PC-9 (cell line): ENCODE measurements at regions not wholly inside any gene's neighbourhood (a gene's known extent, or its start where the extent isn't known, plus 50 kb on each side); places are given as distances from the start of the nearest gene placed in this dataset.

Source experiments
- BruUV-seq: library from RNA; stranded (reverse); fragments of 400-500 nt; replicated peaks from 2 replicates; lab custom pipeline; 2021; lab: Mats Ljungman, UMichigan
- CTCF ChIA-PET: fragments of 300-600 bp; sonication (Branson Sonifier 250); formaldehyde crosslinking; loops from one replicate; lab custom pipeline; 2022; ENCODE audit warnings: antibody characterized with exemption; lab: Charles Lee
- POLR2A ChIA-PET: fragments of 300-600 bp; sonication (Branson Sonifier 250); formaldehyde crosslinking; loops from one replicate; lab custom pipeline; 2022; ENCODE audit warnings: antibody characterized with exemption; ENCODE audit not compliant: unreplicated experiment; lab: Charles Lee
- DNase-seq, 2 experiments: peaks; one replicate each; pipeline versions ENCODE4 v3.0.0 to v3.0.0-alpha.2; 2015 to 2022; ENCODE audit warnings: mixed read lengths in 1 of 2
- H2AFZ ChIP-seq: fragments of 200-600 bp; sonication (generic); 2 replicates; pipeline ENCODE4 v1.8.1; 2017; ENCODE audit warnings: antibody characterized with exemption
- H3F3A ChIP-seq: fragments of 200-600 bp; sonication (generic); 2 replicates; pipeline ENCODE4 v1.8.1; 2017; ENCODE audit warnings: antibody characterized with exemption, mild to moderate bottlenecking, low read depth; ENCODE audit not compliant: insufficient read depth
- H3K27ac ChIP-seq: fragments of 200-600 bp; sonication (generic); 2 replicates; pipeline ENCODE4 v1.6.1; 2016; ENCODE audit warnings: mixed run types
- H3K27me3 ChIP-seq: fragments of 200-600 bp; sonication (generic); 2 replicates; pipeline ENCODE4 v1.6.1; 2016; ENCODE audit warnings: low read depth, mixed run types; ENCODE audit not compliant: insufficient read depth
- H3K36me3 ChIP-seq: fragments of 200-600 bp; sonication (generic); 2 replicates; pipeline ENCODE4 v1.6.1; 2016; ENCODE audit warnings: low read depth, mixed run types
- H3K4me1 ChIP-seq: fragments of 200-600 bp; sonication (generic); replicated peaks from 2 replicates; pipeline ENCODE4 v1.6.1; 2016; ENCODE audit warnings: mixed run types; ENCODE audit not compliant: insufficient read depth
- H3K4me2 ChIP-seq: fragments of 200-600 bp; sonication (generic); 2 replicates; pipeline ENCODE4 v1.6.1; 2017; ENCODE audit warnings: mixed run types
- H3K4me3 ChIP-seq: fragments of 200-600 bp; sonication (generic); 2 replicates; pipeline ENCODE4 v1.6.1; 2016; ENCODE audit warnings: mixed run types
- H3K79me2 ChIP-seq: fragments of 200-600 bp; sonication (generic); 2 replicates; pipeline ENCODE4 v1.6.1; 2017; ENCODE audit warnings: low read depth, mixed run types
- H3K9me2 ChIP-seq: fragments of 200-600 bp; sonication (generic); 2 replicates; pipeline ENCODE4 v1.8.1; 2017; ENCODE audit warnings: mild to moderate bottlenecking; ENCODE audit not compliant: insufficient read depth
- H3K9me3 ChIP-seq: fragments of 200-600 bp; sonication (generic); 2 replicates; pipeline ENCODE4 v1.8.1; 2016; ENCODE audit warnings: low read depth; ENCODE audit not compliant: insufficient read depth
- H4K20me1 ChIP-seq: fragments of 200-600 bp; sonication (generic); 2 replicates; pipeline ENCODE4 v1.8.1; 2017; ENCODE audit not compliant: insufficient read depth
- EZH2 ChIP-seq: fragments of 200-600 bp; sonication (generic); IDR thresholded peaks from 2 replicates; pipeline ENCODE4 v1.8.0; 2017; ENCODE audit warnings: antibody characterized with exemption, low read depth
- intact Hi-C: fragments of 100-400 bp; cut with micrococcal nuclease; formaldehyde crosslinking; loops from one replicate; pipeline ENCODE4 v1.10.0; 2022; ENCODE audit not compliant: unreplicated experiment
- TF ChIP-seq, protein P1 (sequence below): fragments of 200-600 bp; sonication (generic); conservative IDR thresholded peaks from 2 replicates; pipeline ENCODE4 v1.6.1; 2017; ENCODE audit warnings: mixed run types, antibody characterized with exemption, mild to moderate bottlenecking, moderate library complexity

DNA sequence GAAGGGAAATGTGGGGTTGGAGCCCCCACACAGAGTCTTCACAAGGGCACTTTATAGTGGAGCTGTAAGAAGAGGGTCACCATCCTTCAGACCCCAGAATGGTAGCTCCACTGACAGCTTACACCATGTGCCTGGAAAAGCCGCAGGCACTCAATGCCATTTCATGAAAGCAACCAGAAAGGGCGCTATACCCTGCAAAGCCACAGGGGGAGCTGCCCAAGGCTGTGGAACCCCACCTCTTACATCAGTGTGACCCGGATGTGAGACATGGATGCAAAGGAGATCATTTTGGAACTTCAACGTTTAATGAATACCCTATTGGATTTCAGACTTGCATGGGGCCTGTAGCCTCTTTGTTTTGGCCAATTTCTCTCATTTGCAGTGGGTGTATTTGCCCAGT lies 694.7 kb downstream of the CBLN2 start:
- H2AFZ ChIP-seq: no peak overlapping the region
- H3K9me2 ChIP-seq: no peaks in the 10 kb centered on the region
- peaks cover 3% of the 10 kb centered on the region; the same call in 1 of the 2 replicates for H3K9me3 ChIP-seq
- POLR2A ChIA-PET: no interaction called here
- no peak overlapping the region for H3K4me2 ChIP-seq
- no peak overlapping the region for H3K4me3 ChIP-seq
- H3K27me3 ChIP-seq: no peaks in the 10 kb centered on the region
- no peak overlapping the region for H3K27ac ChIP-seq
- H3K4me1 ChIP-seq: no peaks in the 10 kb centered on the region
- no peaks in the 10 kb centered on the region for H3F3A ChIP-seq
- intact Hi-C loops: no loop called here
- TF ChIP-seq EZH2: no peak
- TF ChIP-seq, protein P1, sequence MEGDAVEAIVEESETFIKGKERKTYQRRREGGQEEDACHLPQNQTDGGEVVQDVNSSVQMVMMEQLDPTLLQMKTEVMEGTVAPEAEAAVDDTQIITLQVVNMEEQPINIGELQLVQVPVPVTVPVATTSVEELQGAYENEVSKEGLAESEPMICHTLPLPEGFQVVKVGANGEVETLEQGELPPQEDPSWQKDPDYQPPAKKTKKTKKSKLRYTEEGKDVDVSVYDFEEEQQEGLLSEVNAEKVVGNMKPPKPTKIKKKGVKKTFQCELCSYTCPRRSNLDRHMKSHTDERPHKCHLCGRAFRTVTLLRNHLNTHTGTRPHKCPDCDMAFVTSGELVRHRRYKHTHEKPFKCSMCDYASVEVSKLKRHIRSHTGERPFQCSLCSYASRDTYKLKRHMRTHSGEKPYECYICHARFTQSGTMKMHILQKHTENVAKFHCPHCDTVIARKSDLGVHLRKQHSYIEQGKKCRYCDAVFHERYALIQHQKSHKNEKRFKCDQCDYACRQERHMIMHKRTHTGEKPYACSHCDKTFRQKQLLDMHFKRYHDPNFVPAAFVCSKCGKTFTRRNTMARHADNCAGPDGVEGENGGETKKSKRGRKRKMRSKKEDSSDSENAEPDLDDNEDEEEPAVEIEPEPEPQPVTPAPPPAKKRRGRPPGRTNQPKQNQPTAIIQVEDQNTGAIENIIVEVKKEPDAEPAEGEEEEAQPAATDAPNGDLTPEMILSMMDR: no peak; the same call in 1 of the 2 replicates
- no peaks in the 10 kb centered on the region for H3K36me3 ChIP-seq
- BruUV-seq: no TSS peak
- CTCF ChIA-PET: no interaction called here
- H3K79me2 ChIP-seq: no peaks in the 10 kb centered on the region
- no peak for DNase-seq
- H4K20me1 ChIP-seq: no peaks in the 10 kb centered on the region

DNA sequence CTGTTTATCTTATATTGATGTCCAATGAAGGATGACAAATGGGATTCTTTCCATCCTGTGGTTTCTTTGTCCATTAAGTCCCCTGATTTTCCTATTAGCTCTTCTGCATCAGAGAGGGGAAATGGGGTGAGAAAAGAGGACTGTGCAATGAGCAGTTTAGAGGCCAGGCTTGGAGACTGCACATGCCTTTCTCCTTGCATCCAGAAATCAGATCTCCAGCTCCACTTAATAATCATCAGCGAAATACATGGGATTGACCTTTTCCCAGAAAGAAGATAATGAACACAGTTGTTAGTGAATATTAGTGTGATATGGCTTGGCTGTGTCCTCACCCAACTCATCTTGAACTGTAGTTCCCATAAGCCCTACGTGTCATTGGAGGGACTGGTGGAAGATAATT lies 697.4 kb downstream of the CBLN2 start:
- H3K27me3 ChIP-seq: no peaks in the 10 kb centered on the region
- H2AFZ ChIP-seq: no peak overlapping the region
- intact Hi-C loops: no loop called here
- no peaks in the 10 kb centered on the region for H3K79me2 ChIP-seq
- TF ChIP-seq, protein P1: no peak
- TF ChIP-seq EZH2: no peak
- H3K4me1 ChIP-seq: no peaks in the 10 kb centered on the region
- no peaks in the 10 kb centered on the region for H3K36me3 ChIP-seq
- no peak overlapping the region for H3K27ac ChIP-seq
- no peaks in the 10 kb centered on the region for H3F3A ChIP-seq
- no peaks in the 10 kb centered on the region for H4K20me1 ChIP-seq
- no peaks in the 10 kb centered on the region for H3K9me2 ChIP-seq
- no peak overlapping the region for H3K4me3 ChIP-seq
- H3K9me3 ChIP-seq: peaks cover 3% of the 10 kb centered on the region; the same call in 1 of the 2 replicates
- ChIA-PET CTCF (no interaction called here), POLR2A (no interaction called here)
- DNase-seq: no peak
- BruUV-seq: no TSS peak
- no peak overlapping the region for H3K4me2 ChIP-seq

DNA sequence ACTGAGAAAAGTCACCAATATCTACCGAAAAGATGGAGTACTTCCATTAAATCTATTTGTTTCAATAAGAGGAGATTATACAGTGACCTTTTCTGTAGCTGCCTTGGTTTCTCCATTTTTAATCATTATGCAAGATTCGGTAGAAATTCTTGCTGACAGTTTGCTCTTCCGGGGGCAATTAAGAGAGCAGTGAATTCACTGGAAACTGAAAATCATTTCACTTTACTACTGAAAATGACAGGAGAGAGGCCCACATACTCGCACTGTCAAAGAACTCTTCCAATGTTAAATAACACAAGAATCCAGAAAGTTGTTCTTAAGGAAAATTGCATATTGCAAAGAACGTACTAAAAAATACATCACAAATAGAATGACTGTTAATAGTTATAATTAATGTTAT lies 699.3 kb downstream of the CBLN2 start:
- no peak overlapping the region for H3K27ac ChIP-seq
- H4K20me1 ChIP-seq: no peaks in the 10 kb centered on the region
- intact Hi-C loops: no loop called here
- H3K27me3 ChIP-seq: no peaks in the 10 kb centered on the region
- peaks cover 3% of the 10 kb centered on the region; the same call in 1 of the 2 replicates for H3K9me3 ChIP-seq
- no peak overlapping the region for H3K4me3 ChIP-seq
- H2AFZ ChIP-seq: 0 out of 2 replicates have a peak overlapping the region, but pooled peaks have one; percentile 11
- H3K9me2 ChIP-seq: no peaks in the 10 kb centered on the region
- H3F3A ChIP-seq: no peaks in the 10 kb centered on the region
- no peak for DNase-seq
- POLR2A ChIA-PET: no interaction called here
- no peak overlapping the region for H3K4me2 ChIP-seq
- H3K79me2 ChIP-seq: no peaks in the 10 kb centered on the region
- TF ChIP-seq, protein P1: no peak
- TF ChIP-seq EZH2: no peak
- no peaks in the 10 kb centered on the region for H3K4me1 ChIP-seq
- CTCF ChIA-PET: no interaction called here
- H3K36me3 ChIP-seq: no peaks in the 10 kb centered on the region
- BruUV-seq: no TSS peak
